CMK (cell line): ENCODE measurements at regions not wholly inside any gene's neighbourhood (a gene's known extent, or its start where the extent isn't known, plus 50 kb on each side); places are given as distances from the start of the nearest gene placed in this dataset.
"Not testable (repeated sequence)": the region's sequence is repeated elsewhere in the genome, so short reads cannot be mapped to it uniquely, and the experiment has no call there.

ENCODE experiments used
- DNase-seq: peaks from one replicate; pipeline ENCODE4 v3.0.0-alpha.2; 2010; ENCODE audit warnings: low read depth

- not testable (repeated sequence) for DNase-seq
Observed at GRCh38 chr6:102910701-102911139, 1517.2 kb downstream of the GRIK2 start.

GRCh38 chr6:102907181-102907580 is 1513.7 kb downstream of the GRIK2 start:
- no peak for DNase-seq

GRCh38 chr6:102902471-102902870 is 1509.0 kb downstream of the GRIK2 start:
- no peak for DNase-seq

- no peak for DNase-seq
Observed at GRCh38 chr6:102895683-102896082, 1502.2 kb downstream of the GRIK2 start.

GRCh38 chr6:102885165-102885564 is 1491.7 kb downstream of the GRIK2 start:
- no peak for DNase-seq

GRCh38 chr6:102853249-102853955 is 1459.9 kb downstream of the GRIK2 start:
- no peak for DNase-seq

- DNase-seq: no peak
Observed at GRCh38 chr6:102848796-102849195, 1455.3 kb downstream of the GRIK2 start.

GRCh38 chr6:102848210-102848609 is 1454.7 kb downstream of the GRIK2 start:
- DNase-seq: no peak

GRCh38 chr6:102841060-102841459 is 1447.6 kb downstream of the GRIK2 start:
- DNase-seq: no peak

GRCh38 chr6:102832021-102832420 is 1438.5 kb downstream of the GRIK2 start:
- DNase-seq: no peak

GRCh38 chr6:102820098-102820497 is 1426.6 kb downstream of the GRIK2 start:
- no peak for DNase-seq

GRCh38 chr6:102815207-102815606 is 1421.7 kb downstream of the GRIK2 start:
- DNase-seq: no peak

GRCh38 chr6:102813489-102814275 is 1420.2 kb downstream of the GRIK2 start:
- DNase-seq: no peak

GRCh38 chr6:102812242-102812641 is 1418.7 kb downstream of the GRIK2 start:
- DNase-seq: no peak

GRCh38 chr6:102808944-102809505 is 1415.5 kb downstream of the GRIK2 start:
- DNase-seq: not testable (repeated sequence)

- DNase-seq: no peak
Observed at GRCh38 chr6:102799051-102799450, 1405.5 kb downstream of the GRIK2 start.

GRCh38 chr6:102798636-102799035 is 1405.1 kb downstream of the GRIK2 start:
- no peak for DNase-seq

- no peak for DNase-seq
Observed at GRCh38 chr6:102793752-102794151, 1400.2 kb downstream of the GRIK2 start.

GRCh38 chr6:102774326-102774725 is 1380.8 kb downstream of the GRIK2 start:
- no peak for DNase-seq

GRCh38 chr6:102773636-102774035 is 1380.1 kb downstream of the GRIK2 start:
- DNase-seq: no peak

- no peak for DNase-seq
Observed at GRCh38 chr6:102766963-102767362, 1373.5 kb downstream of the GRIK2 start.

GRCh38 chr6:102764317-102764716 is 1370.8 kb downstream of the GRIK2 start:
- no peak for DNase-seq

- no peak for DNase-seq
Observed at GRCh38 chr6:102763891-102764290, 1370.4 kb downstream of the GRIK2 start.
